IMR-90 (cell line): ENCODE measurements at regions not wholly inside any gene's neighbourhood (a gene's known extent, or its start where the extent isn't known, plus 50 kb on each side); places are given as distances from the start of the nearest gene placed in this dataset.

Experiments
- ATAC-seq: fragments of 200-7000 bp; cut with Tn5 transposase; 2 replicates; pipeline ENCODE4 v1.9.1; 2020; ENCODE audit warnings: low read depth, mild to moderate bottlenecking, moderate library complexity
- BruUV-seq: library from RNA; stranded (reverse); fragments of 400-500 nt; replicated peaks from 2 replicates; lab custom pipeline; 2021; lab: Mats Ljungman, UMichigan
- CTCF ChIA-PET: fragments of 300-600 bp; formaldehyde crosslinking; extraction: SDS; loops from one replicate; lab custom pipeline; 2021; ENCODE audit warnings: antibody characterized with exemption; lab: Yijun Ruan, JAX
- POLR2A ChIA-PET: fragments of 300-600 bp; sonication (Branson Sonifier 250); formaldehyde crosslinking; loops from one replicate; lab custom pipeline; 2022; ENCODE audit warnings: antibody characterized with exemption; ENCODE audit not compliant: unreplicated experiment; lab: Charles Lee
- DNase-seq: peaks from one replicate; pipeline ENCODE4 v3.0.0; 2013
- H2AFZ ChIP-seq: replicated peaks from 2 replicates; pipeline ENCODE3; 2013; ENCODE audit warnings: low read length, mild to moderate bottlenecking; ENCODE audit not compliant: poor library complexity
- H2AK5ac ChIP-seq: 2 replicates; pipeline ENCODE4 v1.6.1; 2013; ENCODE audit warnings: low read depth, low read length, inconsistent platforms
- H2AK9ac ChIP-seq: replicated peaks from 2 replicates; pipeline ENCODE3; 2013; ENCODE audit warnings: mild to moderate bottlenecking, low read depth, low read length, moderate library complexity; ENCODE audit not compliant: poor library complexity
- H2BK120ac ChIP-seq: 2 replicates; pipeline ENCODE4 v1.6.1; 2013; ENCODE audit warnings: low read depth, low read length, inconsistent platforms
- H2BK15ac ChIP-seq: 3 replicates; pipeline ENCODE4 v1.6.1; 2013; ENCODE audit warnings: low read depth, low read length, inconsistent platforms
- H2BK20ac ChIP-seq: 2 replicates; pipeline ENCODE4 v1.6.1; 2013; ENCODE audit warnings: low read depth, mild to moderate bottlenecking, inconsistent platforms, low read length, moderate library complexity
- H2BK5ac ChIP-seq: 2 replicates; pipeline ENCODE4 v1.6.1; 2013; ENCODE audit warnings: mild to moderate bottlenecking, low read depth, low read length, inconsistent platforms; ENCODE audit not compliant: poor library complexity, severe bottlenecking
- H3K14ac ChIP-seq: replicated peaks from 2 replicates; pipeline ENCODE4 v1.6.1; 2013; ENCODE audit warnings: low read depth, low read length, inconsistent platforms
- H3K18ac ChIP-seq: 2 replicates; pipeline ENCODE4 v1.6.1; 2013; ENCODE audit warnings: low read depth, low read length, control low read depth
- H3K23ac ChIP-seq: 2 replicates; pipeline ENCODE4 v1.6.1; 2013; ENCODE audit warnings: low read depth, low read length, inconsistent platforms
- H3K27ac ChIP-seq: 2 replicates; pipeline ENCODE4 v1.5.1; 2013; ENCODE audit warnings: mild to moderate bottlenecking, control low read depth, low read length; ENCODE audit not compliant: insufficient read depth
- H3K27me3 ChIP-seq: 2 replicates; pipeline ENCODE4 v1.6.1; 2013; ENCODE audit warnings: low read length; ENCODE audit not compliant: control insufficient read depth, insufficient read depth
- H3K36me3 ChIP-seq: 2 replicates; pipeline ENCODE4 v1.6.1; 2013; ENCODE audit warnings: low read length, mixed read lengths; ENCODE audit not compliant: control insufficient read depth, insufficient read depth
- H3K4ac ChIP-seq: 2 replicates; pipeline ENCODE4 v1.6.1; 2013; ENCODE audit warnings: low read depth, low read length, inconsistent platforms
- H3K4me1 ChIP-seq: 2 replicates; pipeline ENCODE4 v1.6.1; 2013; ENCODE audit warnings: low read length, mixed read lengths; ENCODE audit not compliant: control insufficient read depth, insufficient read depth
- H3K4me2 ChIP-seq: 2 replicates; pipeline ENCODE4 v1.6.1; 2013; ENCODE audit warnings: low read depth, mild to moderate bottlenecking, control low read depth, low read length, moderate library complexity
- H3K4me3 ChIP-seq: 2 replicates; pipeline ENCODE4 v1.5.1; 2013; ENCODE audit warnings: low read depth, mild to moderate bottlenecking, control low read depth, low read length, moderate library complexity; ENCODE audit not compliant: insufficient read depth
- H3K56ac ChIP-seq: 2 replicates; pipeline ENCODE4 v1.6.1; 2013; ENCODE audit warnings: low read length, inconsistent platforms; ENCODE audit not compliant: insufficient read depth; ENCODE audit errors: extremely low read depth
- H3K79me1 ChIP-seq, 2 experiments: 2 replicates each; pipeline ENCODE4 v1.6.1; 2013; ENCODE audit warnings: low read length in 2 of 2, inconsistent platforms in 1 of 2, low read depth in 1 of 2
- H3K9ac ChIP-seq: 2 replicates; pipeline ENCODE4 v1.6.1; 2013; ENCODE audit warnings: low read depth, low read length, control low read depth
- H3K9me1 ChIP-seq: 2 replicates; pipeline ENCODE4 v1.6.1; 2013; ENCODE audit warnings: low read length, inconsistent platforms; ENCODE audit not compliant: insufficient read depth
- H3K9me3 ChIP-seq: 2 replicates; pipeline ENCODE4 v1.6.1; 2013; ENCODE audit warnings: low read length; ENCODE audit not compliant: control insufficient read depth, insufficient read depth
- H4K20me1 ChIP-seq: 2 replicates; pipeline ENCODE4 v1.6.1; 2013; ENCODE audit warnings: low read length, inconsistent platforms; ENCODE audit not compliant: insufficient read depth
- H4K5ac ChIP-seq: 2 replicates; pipeline ENCODE4 v1.6.1; 2013; ENCODE audit warnings: mild to moderate bottlenecking, low read depth, low read length, control low read depth
- H4K8ac ChIP-seq, 2 experiments: 2 replicates each; pipeline ENCODE4 v1.6.1; 2013; ENCODE audit warnings: low read depth in 2 of 2, low read length in 2 of 2, control low read depth in 1 of 2, inconsistent platforms in 1 of 2
- H4K91ac ChIP-seq: 2 replicates; pipeline ENCODE4 v1.6.1; 2013; ENCODE audit warnings: low read depth, low read length, inconsistent platforms; ENCODE audit not compliant: insufficient read depth
- BHLHE40 ChIP-seq: fragments of 150-350 bp; IDR thresholded peaks from 2 replicates; pipeline ENCODE4 v1.6.1; 2016; ENCODE audit warnings: mild to moderate bottlenecking, low read depth, low read length
- CEBPB ChIP-seq: IDR thresholded peaks from 2 replicates; pipeline ENCODE4 v1.6.1; 2012; ENCODE audit warnings: low read depth, low read length, improper control_type of control experiment
- CHD1 ChIP-seq: IDR thresholded peaks from 2 replicates; pipeline ENCODE4 v1.6.1; 2012; ENCODE audit warnings: low read depth, low read length, improper control_type of control experiment
- CTCF ChIP-seq: conservative IDR thresholded peaks from 2 replicates; pipeline ENCODE4 v1.5.1; 2012; ENCODE audit warnings: mild to moderate bottlenecking, low read depth, low read length, improper control_type of control experiment
- FOS ChIP-seq: fragments of 150-350 bp; IDR thresholded peaks from 2 replicates; pipeline ENCODE4 v1.6.1; 2016; ENCODE audit warnings: low read depth, low read length
- MAFK ChIP-seq: IDR thresholded peaks from 2 replicates; pipeline ENCODE4 v1.6.1; 2012; ENCODE audit warnings: low read depth, low read length, improper control_type of control experiment
- MAZ ChIP-seq: IDR thresholded peaks from 2 replicates; pipeline ENCODE4 v1.6.1; 2012; ENCODE audit warnings: low read depth, mild to moderate bottlenecking, low read length, improper control_type of control experiment, moderate library complexity, borderline replicate concordance
- MXI1 ChIP-seq: IDR thresholded peaks from 2 replicates; pipeline ENCODE4 v1.6.1; 2012; ENCODE audit warnings: low read depth, mild to moderate bottlenecking, low read length, moderate library complexity, borderline replicate concordance
- NFE2L2 ChIP-seq: fragments of 150-350 bp; IDR thresholded peaks from 2 replicates; pipeline ENCODE4 v1.6.1; 2016; ENCODE audit warnings: low read depth, mild to moderate bottlenecking, low read length
- POLR2A ChIP-seq: IDR thresholded peaks from 2 replicates; pipeline ENCODE4 v1.6.1; 2012; ENCODE audit warnings: mild to moderate bottlenecking, low read depth, low read length
- RAD21 ChIP-seq: IDR thresholded peaks from 2 replicates; pipeline ENCODE4 v1.6.1; 2012; ENCODE audit warnings: low read length, improper control_type of control experiment
- RFX5 ChIP-seq: IDR thresholded peaks from 2 replicates; pipeline ENCODE4 v1.8.0; 2012; ENCODE audit warnings: low read depth, mild to moderate bottlenecking, low read length, moderate library complexity
- SMC3 ChIP-seq: fragments of 150-350 bp; IDR thresholded peaks from 2 replicates; pipeline ENCODE4 v1.6.1; 2016; ENCODE audit warnings: low read depth, mild to moderate bottlenecking, antibody characterized with exemption, low read length, moderate library complexity
- WGBS, 2 experiments: methylation state at CpG; one replicate each; pipeline versions ENCODE4 v1.1.5 to v1.1.7; 2013; ENCODE audit warnings: missing lambda C conversion rate in 2 of 2; ENCODE audit not compliant: insufficient read length in 1 of 2; ENCODE audit errors: extremely low coverage in 2 of 2; 5-methylcytosine and 5-hydroxymethylcytosine counted together
- dilution Hi-C: fragments of 300-500 bp; cut with HindIII; formaldehyde crosslinking; loops from one replicate; pipeline ENCODE4 v1.14.3; 2018; ENCODE audit warnings: low sequenced_read_pairs; ENCODE audit not compliant: unreplicated experiment
- in situ Hi-C: fragments of 300-500 bp; cut with MboI; formaldehyde crosslinking; loops from 3 replicates; pipeline ENCODE4 v1.14.3; 2019; ENCODE audit warnings: low sequenced_read_pairs, inconsistent platforms, mixed read lengths
- intact Hi-C: fragments of 100-400 bp; cut with micrococcal nuclease; formaldehyde crosslinking; loops from 2 replicates; pipeline ENCODE4 v1.10.0; 2022
- TF ChIP-seq, protein P1 (sequence below): fragments of 150-350 bp; IDR thresholded peaks from 2 replicates; pipeline ENCODE4 v1.6.1; 2017; ENCODE audit warnings: mild to moderate bottlenecking, antibody characterized with exemption, low read length, low read depth
- TF ChIP-seq, protein P2 (sequence below): fragments of 150-350 bp; IDR thresholded peaks from 2 replicates; pipeline ENCODE4 v1.6.1; 2016; ENCODE audit warnings: low read depth, mild to moderate bottlenecking, low read length, moderate library complexity, borderline replicate concordance

GRCh38 chr14:34359420-34360117, 102.5 kb downstream of the SPTSSA start:
- no peak overlapping the region for H3K4me2 ChIP-seq
- TF ChIP-seq, protein P1, sequence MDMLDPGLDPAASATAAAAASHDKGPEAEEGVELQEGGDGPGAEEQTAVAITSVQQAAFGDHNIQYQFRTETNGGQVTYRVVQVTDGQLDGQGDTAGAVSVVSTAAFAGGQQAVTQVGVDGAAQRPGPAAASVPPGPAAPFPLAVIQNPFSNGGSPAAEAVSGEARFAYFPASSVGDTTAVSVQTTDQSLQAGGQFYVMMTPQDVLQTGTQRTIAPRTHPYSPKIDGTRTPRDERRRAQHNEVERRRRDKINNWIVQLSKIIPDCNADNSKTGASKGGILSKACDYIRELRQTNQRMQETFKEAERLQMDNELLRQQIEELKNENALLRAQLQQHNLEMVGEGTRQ: no peak
- TF ChIP-seq CTCF (no peak), MAFK (no peak), CHD1 (no peak), POLR2A (no peak), RAD21 (no peak), SMC3 (no peak), BHLHE40 (no peak), CEBPB (no peak), FOS (no peak), MXI1 (no peak), MAZ (no peak), NFE2L2 (no peak), RFX5 (no peak)
- TF ChIP-seq, protein P2, sequence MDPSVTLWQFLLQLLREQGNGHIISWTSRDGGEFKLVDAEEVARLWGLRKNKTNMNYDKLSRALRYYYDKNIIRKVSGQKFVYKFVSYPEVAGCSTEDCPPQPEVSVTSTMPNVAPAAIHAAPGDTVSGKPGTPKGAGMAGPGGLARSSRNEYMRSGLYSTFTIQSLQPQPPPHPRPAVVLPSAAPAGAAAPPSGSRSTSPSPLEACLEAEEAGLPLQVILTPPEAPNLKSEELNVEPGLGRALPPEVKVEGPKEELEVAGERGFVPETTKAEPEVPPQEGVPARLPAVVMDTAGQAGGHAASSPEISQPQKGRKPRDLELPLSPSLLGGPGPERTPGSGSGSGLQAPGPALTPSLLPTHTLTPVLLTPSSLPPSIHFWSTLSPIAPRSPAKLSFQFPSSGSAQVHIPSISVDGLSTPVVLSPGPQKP: no peak
- no peak for DNase-seq
- H3K14ac ChIP-seq: no peak overlapping the region
- no peak overlapping the region for H2BK5ac ChIP-seq
- no peak overlapping the region for H2BK20ac ChIP-seq
- no peaks in the 10 kb centered on the region for H3K27me3 ChIP-seq
- WGBS, 2 experiments: no CpG with 5 or more reads among the region's 6 CpGs
- H2AK5ac ChIP-seq: no peak overlapping the region
- in situ Hi-C loops: no loop called here
- ChIA-PET CTCF (no interaction called here), POLR2A (no interaction called here)
- no peaks in the 10 kb centered on the region for H4K20me1 ChIP-seq
- no TSS peak for BruUV-seq
- H3K23ac ChIP-seq: no peak overlapping the region
- no peak overlapping the region for H4K91ac ChIP-seq
- H3K36me3 ChIP-seq: no peaks in the 10 kb centered on the region
- no peak overlapping the region for H3K4me3 ChIP-seq
- H2AFZ ChIP-seq: no peak overlapping the region
- H3K4ac ChIP-seq: no peak overlapping the region
- H3K9ac ChIP-seq: no peak overlapping the region
- H3K9me1 ChIP-seq: no peaks in the 10 kb centered on the region
- no peaks in the 10 kb centered on the region for H3K9me3 ChIP-seq
- dilution Hi-C loops: no loop called here
- H2BK120ac ChIP-seq: no peak overlapping the region
- H3K4me1 ChIP-seq: peaks cover 6% of the 10 kb centered on the region; the same call in 1 of the 2 replicates
- intact Hi-C loops: loop anchor here (10.0 kb wide), 1 partner anchor 135 kb away; no protein-coding TSS in a partner anchor
- H3K79me1 ChIP-seq: no peaks in the 10 kb centered on the region
- no peak overlapping the region for H4K8ac ChIP-seq
- H4K5ac ChIP-seq: no peak overlapping the region
- H3K56ac ChIP-seq: no peak overlapping the region
- no peak overlapping the region for H2AK9ac ChIP-seq
- no peak for ATAC-seq
- no peak overlapping the region for H2BK15ac ChIP-seq
- no peak overlapping the region for H3K27ac ChIP-seq
- no peak overlapping the region for H3K18ac ChIP-seq
